Stimulated activated CD4-positive, alpha-beta T cell treated with anti-CD3 and anti-CD28 coated beads, Interleukin-4, amount 100 ng/mL, for 1 hour (primary cell): ENCODE measurements at regions not wholly inside any gene's neighbourhood (a gene's known extent, or its start where the extent isn't known, plus 50 kb on each side); places are given as distances from the start of the nearest gene placed in this dataset.

Source experiments
- DNase-seq: peaks from one replicate; pipeline ENCODE4 v3.0.0-alpha.2; 2020

- DNase-seq: no peak
Observed at GRCh38 chr11:69545976-69546617, 64.6 kb downstream of the LINC01488 start.

- peak; percentile 61 for DNase-seq
Observed at GRCh38 chr11:69546735-69547370, 65.4 kb downstream of the LINC01488 start.

GRCh38 chr11:69550846-69551245 lies 69.4 kb downstream of the LINC01488 start:
- DNase-seq: no peak

GRCh38 chr11:69551963-69552362 lies 70.5 kb downstream of the LINC01488 start:
- no peak for DNase-seq

- DNase-seq: no peak
Observed at GRCh38 chr11:69552951-69553350, 71.5 kb downstream of the LINC01488 start.

GRCh38 chr11:69553416-69554357 lies 72.2 kb downstream of the LINC01488 start:
- no peak for DNase-seq

- no peak for DNase-seq
Observed at GRCh38 chr11:69554849-69555248, 73.4 kb downstream of the LINC01488 start.

- DNase-seq: no peak
Observed at GRCh38 chr11:69557266-69557665, 75.8 kb downstream of the LINC01488 start.

GRCh38 chr11:69558519-69558941 lies 77.1 kb downstream of the LINC01488 start:
- DNase-seq: no peak

GRCh38 chr11:69559181-69559580 lies 77.7 kb downstream of the LINC01488 start:
- DNase-seq: no peak

GRCh38 chr11:69560141-69560790 lies 78.8 kb downstream of the LINC01488 start:
- no peak for DNase-seq

- DNase-seq: no peak
Observed at GRCh38 chr11:69562302-69562701, 78.7 kb upstream of the CCND1 start.

GRCh38 chr11:69562816-69563215 lies 78.1 kb upstream of the CCND1 start:
- no peak for DNase-seq

- DNase-seq: no peak
Observed at GRCh38 chr11:69563306-69563705, 77.7 kb upstream of the CCND1 start.

- DNase-seq: no peak
Observed at GRCh38 chr11:69563946-69564775, 76.8 kb upstream of the CCND1 start.

- DNase-seq: no peak
Observed at GRCh38 chr11:69566001-69566400, 75.0 kb upstream of the CCND1 start.

- DNase-seq: no peak
Observed at GRCh38 chr11:69567951-69568808, 72.8 kb upstream of the CCND1 start.

- DNase-seq: no peak
Observed at GRCh38 chr11:69568809-69569097, 72.2 kb upstream of the CCND1 start.

GRCh38 chr11:69569306-69570200 lies 71.4 kb upstream of the CCND1 start:
- DNase-seq: no peak

- DNase-seq: no peak
Observed at GRCh38 chr11:69572233-69572860, 68.6 kb upstream of the CCND1 start.
